Fibroblast of upper back skin (primary cell): ENCODE measurements at regions not wholly inside any gene's neighbourhood (a gene's known extent, or its start where the extent isn't known, plus 50 kb on each side); places are given as distances from the start of the nearest gene placed in this dataset.
A peak's percentile ranks its signal among the peaks of the same experiment; 100 is the strongest.
"Not testable (repeated sequence)": the region's sequence is repeated elsewhere in the genome, so short reads cannot be mapped to it uniquely, and the experiment has no call there.

ENCODE experiments used
- DNase-seq: peaks from one replicate; pipeline ENCODE4 v3.0.0-alpha.2; 2013

GRCh38 chr2:13433954-13434353 lies 717.2 kb downstream of the TRIB2 start:
- no peak for DNase-seq

GRCh38 chr2:13443554-13444261 lies 727.0 kb downstream of the TRIB2 start:
- not testable (repeated sequence) for DNase-seq

- no peak for DNase-seq
Observed at GRCh38 chr2:13462464-13462863, 745.7 kb downstream of the TRIB2 start.

- no peak for DNase-seq
Observed at GRCh38 chr2:13466076-13466475, 749.3 kb downstream of the TRIB2 start.

- DNase-seq: no peak
Observed at GRCh38 chr2:13474538-13474937, 757.8 kb downstream of the TRIB2 start.

GRCh38 chr2:13480057-13480456 lies 763.3 kb downstream of the TRIB2 start:
- no peak for DNase-seq

GRCh38 chr2:13481201-13481600 lies 764.5 kb downstream of the TRIB2 start:
- DNase-seq: peak; percentile 1

GRCh38 chr2:13485256-13485655 lies 768.5 kb downstream of the TRIB2 start:
- no peak for DNase-seq

- no peak for DNase-seq
Observed at GRCh38 chr2:13488965-13489364, 772.2 kb downstream of the TRIB2 start.

GRCh38 chr2:13492262-13492661 lies 775.5 kb downstream of the TRIB2 start:
- no peak for DNase-seq

- no peak for DNase-seq
Observed at GRCh38 chr2:13495051-13495450, 778.3 kb downstream of the TRIB2 start.

- DNase-seq: no peak
Observed at GRCh38 chr2:13504808-13505207, 788.1 kb downstream of the TRIB2 start.

GRCh38 chr2:13508671-13509070 lies 791.9 kb downstream of the TRIB2 start:
- DNase-seq: no peak

- DNase-seq: no peak
Observed at GRCh38 chr2:13515254-13515653, 798.5 kb downstream of the TRIB2 start.

- DNase-seq: no peak
Observed at GRCh38 chr2:13522096-13522495, 805.4 kb downstream of the TRIB2 start.

GRCh38 chr2:13522917-13523821 lies 806.4 kb downstream of the TRIB2 start:
- DNase-seq: no peak

- no peak for DNase-seq
Observed at GRCh38 chr2:13524492-13524891, 807.8 kb downstream of the TRIB2 start.

GRCh38 chr2:13531735-13532410 lies 815.1 kb downstream of the TRIB2 start:
- DNase-seq: not testable (repeated sequence)

GRCh38 chr2:13532781-13533523 lies 816.2 kb downstream of the TRIB2 start:
- DNase-seq: not testable (repeated sequence)

GRCh38 chr2:13533524-13533922 lies 816.8 kb downstream of the TRIB2 start:
- no peak for DNase-seq

- no peak for DNase-seq
Observed at GRCh38 chr2:13536941-13537340, 820.2 kb downstream of the TRIB2 start.

- DNase-seq: no peak
Observed at GRCh38 chr2:13537771-13538349, 821.1 kb downstream of the TRIB2 start.
